ENCODE measurements at regions not wholly inside any gene's neighbourhood (a gene's known extent, or its start where the extent isn't known, plus 50 kb on each side); places are given as distances from the start of the nearest gene placed in this dataset.

- DNase-seq (no peak), ATAC-seq (no peak)
- intact Hi-C loops (cut with DNase I, micrococcal nuclease) = no loop called here
Observed at GRCh38 chr1:219488275-219488674, 124.6 kb downstream of the ZC3H11B start.

GRCh38 chr1:219483530-219483929 is 129.4 kb downstream of the ZC3H11B start:
- no peak for ATAC-seq
- no peak for DNase-seq
- intact Hi-C loops (cut with DNase I, micrococcal nuclease) = no loop called here

GRCh38 chr1:219480011-219480410 is 132.9 kb downstream of the ZC3H11B start:
- DNase-seq (no peak), ATAC-seq (no peak)
- intact Hi-C loops (cut with DNase I, micrococcal nuclease) = no loop called here

- intact Hi-C loops (cut with DNase I, micrococcal nuclease) = no loop called here
- no peak for ATAC-seq
- DNase-seq = no peak
Observed at GRCh38 chr1:219478811-219479210, 134.1 kb downstream of the ZC3H11B start.

- DNase-seq (no peak), ATAC-seq (no peak)
- intact Hi-C loops (cut with DNase I, micrococcal nuclease) = no loop called here
Observed at GRCh38 chr1:219477861-219478260, 135.0 kb downstream of the ZC3H11B start.

GRCh38 chr1:219476716-219477115 is 136.2 kb downstream of the ZC3H11B start:
- intact Hi-C loops (cut with DNase I, micrococcal nuclease) = no loop called here
- ATAC-seq = no peak
- no peak for DNase-seq

GRCh38 chr1:219476116-219476515 is 136.8 kb downstream of the ZC3H11B start:
- DNase-seq (no peak), ATAC-seq (no peak)
- intact Hi-C loops (cut with DNase I, micrococcal nuclease) = no loop called here

GRCh38 chr1:219472596-219472995 is 140.3 kb downstream of the ZC3H11B start:
- intact Hi-C loops (cut with DNase I, micrococcal nuclease) = no loop called here
- no peak for ATAC-seq
- DNase-seq = no peak

GRCh38 chr1:219467524-219467923 is 145.4 kb downstream of the ZC3H11B start:
- DNase-seq = no peak
- intact Hi-C loops (cut with DNase I, micrococcal nuclease) = no loop called here
- no peak for ATAC-seq

GRCh38 chr1:219466766-219467165 is 146.1 kb downstream of the ZC3H11B start:
- intact Hi-C loops (cut with DNase I, micrococcal nuclease) = no loop called here
- DNase-seq = no peak
- ATAC-seq = no peak

GRCh38 chr1:219465212-219466093 is 147.5 kb downstream of the ZC3H11B start:
- DNase-seq = no peak
- ATAC-seq = no peak
- intact Hi-C loops (cut with DNase I, micrococcal nuclease) = no loop called here

- no peak for DNase-seq
- ATAC-seq = no peak
- intact Hi-C loops (cut with DNase I, micrococcal nuclease) = no loop called here
Observed at GRCh38 chr1:219463636-219464035, 149.3 kb downstream of the ZC3H11B start.

GRCh38 chr1:219461981-219462400 is 150.9 kb downstream of the ZC3H11B start:
- DNase-seq (no peak), ATAC-seq (no peak)
- intact Hi-C loops (cut with DNase I, micrococcal nuclease) = no loop called here

GRCh38 chr1:219460896-219461815 is 151.7 kb downstream of the ZC3H11B start:
- intact Hi-C loops (cut with DNase I, micrococcal nuclease) = no loop called here
- DNase-seq (no peak), ATAC-seq (no peak)

- intact Hi-C loops (cut with DNase I, micrococcal nuclease) = no loop called here
- DNase-seq = no peak
- ATAC-seq = no peak
Observed at GRCh38 chr1:219460081-219460895, 152.6 kb downstream of the ZC3H11B start.

- ATAC-seq = no peak
- DNase-seq = no peak
- intact Hi-C loops (cut with DNase I, micrococcal nuclease) = no loop called here
Observed at GRCh38 chr1:219459351-219460080, 153.4 kb downstream of the ZC3H11B start.

GRCh38 chr1:219446288-219446687 is 166.6 kb downstream of the ZC3H11B start:
- ATAC-seq (no peak), DNase-seq (no peak)
- intact Hi-C loops (cut with DNase I, micrococcal nuclease) = no loop called here

- ATAC-seq (no peak), DNase-seq (no peak)
- intact Hi-C loops (cut with DNase I, micrococcal nuclease) = no loop called here
Observed at GRCh38 chr1:219445864-219446263, 167.0 kb downstream of the ZC3H11B start.
